ENCODE measurements at regions not wholly inside any gene's neighbourhood (a gene's known extent, or its start where the extent isn't known, plus 50 kb on each side); places are given as distances from the start of the nearest gene placed in this dataset.
A peak's percentile ranks its signal among the peaks of the same experiment; 100 is the strongest.

- DNase-seq: no peak
Measured at GRCh38 chr2:221002101-221002685, 569.9 kb downstream of the EPHA4 start.

DNA sequence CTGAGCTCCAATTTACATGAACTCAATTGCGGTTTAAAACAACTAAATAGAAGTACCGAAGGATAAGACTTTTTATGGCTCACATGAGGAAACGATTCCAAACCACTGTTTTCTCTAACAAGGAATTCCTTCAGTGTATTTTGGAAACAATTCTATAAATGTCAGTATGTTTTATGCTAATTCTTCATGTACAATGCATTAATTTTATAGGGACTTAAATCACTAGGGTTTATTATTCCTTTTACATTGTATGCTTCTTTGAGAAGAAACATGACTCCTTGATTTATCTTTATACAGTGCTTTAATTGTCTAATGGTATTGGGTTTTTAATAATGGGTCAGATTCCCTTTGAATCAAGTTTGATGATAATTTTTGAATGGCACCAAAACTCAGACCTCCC, 566.8 kb downstream of the EPHA4 start:
- no peak for DNase-seq

- DNase-seq: no peak
Measured at GRCh38 chr2:221006084-221006483, 566.0 kb downstream of the EPHA4 start.

DNA sequence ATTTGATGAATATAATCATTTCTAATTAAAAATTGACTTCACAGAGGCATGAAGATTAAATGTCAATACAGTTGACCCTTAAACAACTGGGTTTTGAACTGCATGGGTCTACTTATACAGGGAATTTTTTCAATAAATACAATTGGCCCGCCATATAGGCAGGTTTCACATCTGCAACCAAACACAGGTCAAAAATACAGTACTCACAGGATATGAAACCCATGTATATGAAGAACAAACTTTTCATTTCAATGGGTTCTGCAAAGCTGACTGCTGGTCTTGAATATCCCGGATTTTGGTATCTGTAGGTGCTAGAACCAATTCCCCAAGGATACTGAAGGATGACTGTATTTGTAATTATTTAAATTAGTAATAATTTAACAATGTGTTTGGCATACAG, 555.6 kb downstream of the EPHA4 start:
- DNase-seq: no peak

GRCh38 chr2:221018262-221018661, 553.8 kb downstream of the EPHA4 start:
- DNase-seq: no peak

DNA sequence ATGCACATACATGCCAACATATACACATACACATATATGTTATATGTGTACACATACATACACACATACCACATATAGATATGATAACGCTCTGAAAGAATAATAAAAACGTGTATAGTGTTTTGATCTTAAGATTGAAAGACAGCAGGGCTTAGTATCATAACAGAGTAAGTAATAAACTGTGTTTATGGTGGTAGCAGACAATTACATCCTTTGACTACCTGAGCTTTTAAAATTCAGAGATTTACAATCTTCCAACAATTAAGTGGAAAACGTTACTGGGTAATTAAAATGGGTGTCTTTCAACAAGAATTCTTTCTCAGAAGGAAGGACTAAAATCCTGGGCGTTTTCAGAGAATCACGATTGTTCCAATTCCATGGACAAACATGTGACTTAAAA, 552.4 kb downstream of the EPHA4 start:
- DNase-seq: no peak

- DNase-seq: no peak
Measured at GRCh38 chr2:221022554-221022953, 549.5 kb downstream of the EPHA4 start.

DNA sequence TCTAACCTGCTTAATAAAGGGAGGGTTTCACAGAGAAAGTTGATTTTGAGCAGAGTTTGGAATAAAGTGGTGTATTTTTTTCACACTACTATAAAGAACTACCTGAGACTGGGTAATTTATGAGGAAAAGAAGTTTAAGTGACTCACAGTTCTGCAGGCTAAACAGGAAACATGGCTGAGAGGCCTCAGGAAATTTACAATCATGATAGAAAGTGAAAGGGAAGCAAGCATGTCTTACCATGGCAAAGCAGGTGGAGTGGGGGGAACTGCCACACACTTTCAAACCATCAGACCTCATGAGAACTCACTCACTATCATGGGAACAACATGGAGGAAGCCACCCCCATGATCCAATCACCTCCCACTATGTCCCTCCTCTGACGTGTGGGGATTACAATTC, 546.7 kb downstream of the EPHA4 start:
- no peak for DNase-seq

- DNase-seq: no peak
Measured at GRCh38 chr2:221034026-221034701, 537.9 kb downstream of the EPHA4 start.

DNA sequence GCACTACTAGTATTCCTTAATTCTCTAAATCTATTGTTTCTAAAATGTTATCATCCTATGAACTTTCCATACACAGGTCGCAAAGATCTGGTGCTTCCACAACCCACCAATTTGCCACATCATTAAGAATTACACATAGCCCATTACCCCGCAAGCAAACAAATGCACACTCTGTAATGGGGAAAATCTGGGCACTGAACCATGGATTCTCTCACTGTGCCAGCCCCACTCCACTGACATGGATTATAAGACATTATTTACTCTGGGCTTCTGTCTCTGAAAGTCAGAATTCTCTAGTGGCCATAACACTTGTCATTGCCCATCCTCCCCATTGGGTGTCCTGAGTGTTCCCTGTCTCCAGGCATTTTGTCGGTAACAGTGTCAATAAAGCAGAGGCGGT, 537.1 kb downstream of the EPHA4 start:
- DNase-seq: no peak

GRCh38 chr2:221042926-221043325, 529.2 kb downstream of the EPHA4 start:
- DNase-seq: no peak

DNA sequence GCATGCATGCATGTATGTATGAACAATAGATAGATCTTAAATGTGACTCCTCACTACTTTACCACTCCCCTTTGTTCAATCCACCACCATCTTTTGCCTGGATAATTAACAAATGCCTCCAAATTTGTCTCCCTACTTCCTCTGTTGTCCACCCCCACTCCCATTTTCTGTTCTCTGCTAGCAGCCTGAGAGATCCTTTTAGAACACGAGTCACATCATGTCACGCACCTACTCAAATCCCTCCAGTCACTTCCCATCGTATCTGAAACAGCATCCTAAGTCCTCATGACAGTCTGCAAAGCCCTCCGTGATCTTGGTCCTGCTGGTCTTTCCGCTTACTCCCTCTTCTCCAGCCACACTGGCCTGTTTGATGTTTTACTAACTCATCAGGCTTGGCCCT, 527.3 kb downstream of the EPHA4 start:
- no peak for DNase-seq

DNA sequence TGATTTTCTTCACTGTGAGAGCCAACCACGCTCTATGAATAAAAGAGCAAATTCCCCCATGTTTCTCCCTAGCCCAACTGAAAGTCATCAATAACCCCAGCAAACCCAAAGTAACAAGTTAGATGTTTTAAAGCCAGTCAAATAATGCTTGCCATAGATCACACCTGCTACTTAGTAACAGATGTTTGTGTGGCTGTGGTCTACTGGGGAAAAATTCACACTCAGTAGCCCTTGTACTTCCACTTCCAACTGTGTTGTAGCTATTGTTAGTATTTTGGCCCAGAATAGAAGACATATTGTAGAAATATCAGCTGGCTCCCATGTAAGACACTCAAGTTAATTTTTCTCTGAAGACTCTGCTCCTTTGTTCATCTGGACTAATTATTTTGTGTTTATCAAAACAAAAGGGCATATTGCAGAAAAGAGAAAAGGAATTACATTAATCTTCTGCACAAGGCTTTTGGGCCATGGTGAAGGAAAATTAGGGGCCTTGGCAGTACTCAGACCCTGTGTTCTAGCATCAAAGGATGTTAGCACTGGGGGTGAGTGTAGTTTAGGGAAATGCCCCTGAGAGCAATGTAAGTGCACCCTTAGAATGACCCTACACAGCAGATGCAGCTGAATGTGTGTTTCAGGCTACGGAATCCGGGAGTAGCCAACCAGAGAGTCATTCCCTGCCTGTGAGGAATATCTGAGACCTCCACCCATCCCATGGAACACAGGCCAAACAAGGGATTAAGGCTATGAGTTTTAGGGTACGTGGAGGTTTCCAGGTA, 521.9 kb downstream of the EPHA4 start:
- DNase-seq: peak; percentile 52

DNA sequence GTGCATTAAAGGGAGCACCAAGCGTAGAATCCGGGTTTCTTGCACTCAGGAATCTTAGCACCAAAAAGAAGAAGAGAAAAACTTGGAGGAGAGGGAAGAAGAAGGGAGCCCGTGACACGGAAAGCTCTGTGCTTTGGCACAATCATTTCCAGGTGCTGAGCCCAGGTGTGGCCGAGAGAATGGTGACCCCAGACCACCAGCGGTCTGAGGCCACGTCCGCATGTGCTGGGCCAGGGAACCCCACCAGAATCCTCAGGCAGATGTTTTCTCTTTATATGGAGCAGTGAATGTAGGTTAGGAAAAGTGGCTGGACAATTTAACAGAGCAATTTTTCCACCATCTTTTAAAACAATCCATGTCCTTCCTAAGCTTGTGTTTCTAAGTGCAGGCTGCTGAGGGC, 520.9 kb downstream of the EPHA4 start:
- no peak for DNase-seq

DNA sequence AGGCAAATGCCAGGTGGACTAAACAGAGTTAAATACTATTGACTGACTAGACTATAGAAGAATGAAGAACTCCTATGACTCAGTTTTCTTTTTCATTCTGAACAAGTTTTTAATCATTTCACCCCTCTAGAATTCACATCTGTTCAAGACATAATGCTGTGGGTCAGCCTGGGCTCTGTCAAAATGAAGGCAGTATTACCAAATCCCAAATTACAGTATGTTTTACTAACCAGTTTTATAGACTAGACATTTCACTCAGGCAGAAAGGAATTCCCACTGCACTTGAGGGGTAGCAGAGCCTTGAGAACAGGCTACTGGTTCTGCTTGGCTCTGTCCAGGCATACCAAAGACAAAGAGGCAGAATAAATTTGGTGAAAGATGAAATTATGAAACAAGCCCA, 511.7 kb downstream of the EPHA4 start:
- DNase-seq: no peak

- DNase-seq: no peak
Measured at GRCh38 chr2:221063568-221063967, 508.5 kb downstream of the EPHA4 start.

GRCh38 chr2:221064058-221064854, 507.8 kb downstream of the EPHA4 start:
- DNase-seq: no peak

DNA sequence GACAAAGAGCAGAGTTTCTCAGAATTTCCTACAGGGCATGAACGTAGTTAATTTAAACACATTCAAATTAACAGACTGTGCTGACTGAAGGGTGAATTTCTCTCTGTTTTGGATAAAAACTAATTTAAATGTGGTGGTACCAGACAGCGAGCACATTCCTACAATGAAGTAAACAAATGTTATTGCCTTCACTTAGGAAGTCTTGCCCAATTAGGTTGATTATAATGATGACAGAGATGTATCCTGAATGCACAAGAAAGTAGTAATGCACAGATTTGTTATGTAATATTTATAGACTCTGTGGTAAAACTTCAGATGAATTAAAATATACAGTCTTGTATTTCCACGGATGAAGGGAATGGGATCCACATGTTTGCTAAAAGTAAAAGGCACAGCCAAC, 507.2 kb downstream of the EPHA4 start:
- DNase-seq: no peak

DNA sequence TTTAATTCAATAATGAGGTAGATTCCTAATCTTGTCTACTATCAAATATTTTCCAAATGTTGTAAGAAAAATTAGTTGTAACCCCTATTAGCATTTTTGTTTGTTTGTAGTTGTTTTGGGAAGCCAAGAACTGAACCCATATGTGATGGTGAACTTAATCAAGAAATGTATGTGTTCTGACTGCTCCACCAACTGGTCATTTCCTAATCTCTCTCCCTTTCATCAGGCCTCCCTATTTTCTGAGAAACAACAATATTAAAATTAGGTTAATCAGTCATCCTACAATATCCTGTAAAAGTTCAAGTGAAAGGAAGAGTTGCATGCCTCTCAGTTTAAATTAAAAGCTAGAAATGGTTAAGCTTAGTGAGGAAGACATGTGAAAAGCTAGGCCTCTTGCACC, 504.0 kb downstream of the EPHA4 start:
- no peak for DNase-seq

DNA sequence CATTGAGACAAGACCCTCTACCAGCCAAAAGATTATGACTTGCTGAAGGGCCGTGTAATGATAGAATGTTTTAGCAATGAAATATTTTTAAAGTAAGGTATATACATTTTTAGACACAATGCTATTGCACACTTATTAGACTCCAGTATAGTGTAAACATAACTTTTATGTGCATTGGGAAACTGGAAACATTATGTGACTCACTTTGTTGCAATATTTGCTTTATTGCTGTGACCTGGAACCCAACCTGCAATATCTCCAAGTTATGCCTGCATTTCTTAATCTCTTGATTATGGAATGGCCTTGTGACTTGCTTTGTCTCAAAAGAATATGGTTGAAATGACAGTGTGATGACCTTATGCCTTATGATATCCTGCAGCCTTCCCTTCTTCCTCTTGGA, 502.0 kb downstream of the EPHA4 start:
- no peak for DNase-seq

DNA sequence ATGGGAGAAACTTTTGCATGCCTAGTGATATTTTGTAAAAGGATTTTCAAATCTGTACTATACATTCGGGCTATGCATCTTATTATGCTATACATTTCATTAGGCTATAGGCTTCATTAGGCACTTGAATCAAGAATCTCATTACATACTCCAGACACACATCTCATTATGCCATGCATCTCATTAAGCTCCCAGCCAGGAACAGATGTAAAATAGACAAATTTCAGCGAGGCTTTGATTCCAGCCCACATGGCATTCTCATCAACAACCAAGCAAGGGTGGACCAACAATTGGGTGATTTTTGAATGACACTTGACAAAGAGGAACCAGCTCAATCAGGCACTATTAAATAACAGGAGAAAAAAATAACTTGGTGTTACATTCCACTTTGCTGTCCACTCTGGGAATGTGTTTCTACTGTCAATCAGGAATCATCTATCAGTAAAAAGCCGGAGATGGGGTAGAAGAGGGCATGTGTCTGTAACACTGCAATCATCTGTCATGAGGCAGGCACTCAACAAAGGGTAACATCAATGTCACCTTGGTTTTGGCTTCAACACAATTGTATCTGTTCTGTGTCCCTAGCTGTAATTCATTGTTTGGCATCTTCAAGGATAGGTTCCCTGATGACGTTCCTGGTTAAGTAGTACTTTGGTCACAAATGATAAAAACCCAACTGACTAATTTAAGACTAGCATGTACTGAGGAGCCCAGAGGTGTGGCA, 498.6 kb downstream of the EPHA4 start:
- no peak for DNase-seq

GRCh38 chr2:221074238-221074637, 497.9 kb downstream of the EPHA4 start:
- no peak for DNase-seq

- DNase-seq: no peak
Measured at GRCh38 chr2:221075203-221075602, 496.9 kb downstream of the EPHA4 start.

Data from hindlimb muscle (tissue), 1 donor.